Ishikawa (cell line): ENCODE measurements at regions not wholly inside any gene's neighbourhood (a gene's known extent, or its start where the extent isn't known, plus 50 kb on each side); places are given as distances from the start of the nearest gene placed in this dataset.

ENCODE experiments used
- CEBPB ChIP-seq: IDR thresholded peaks from 2 replicates; pipeline ENCODE4 v1.6.1; 2012
- EP300 ChIP-seq: IDR thresholded peaks from 2 replicates; pipeline ENCODE4 v1.6.1; 2012; ENCODE audit warnings: borderline replicate concordance
- RAD21 ChIP-seq: IDR thresholded peaks from 2 replicates; pipeline ENCODE4 v1.6.1; 2012; ENCODE audit warnings: low read depth
- TAF1 ChIP-seq: IDR thresholded peaks from 2 replicates; pipeline ENCODE4 v1.6.1; 2012; ENCODE audit warnings: low read depth, mild to moderate bottlenecking
- USF1 ChIP-seq: IDR thresholded peaks from 2 replicates; pipeline ENCODE4 v1.6.1; 2012

- TF ChIP-seq USF1 (no peak), TAF1 (no peak), CEBPB (no peak), RAD21 (no peak), EP300 (no peak)
Observed at GRCh38 chr4:38535717-38536116, 128.3 kb upstream of the KLF3 start.
